GM12878 (cell line): ENCODE measurements at regions not wholly inside any gene's neighbourhood (a gene's known extent, or its start where the extent isn't known, plus 50 kb on each side); places are given as distances from the start of the nearest gene placed in this dataset.

ENCODE experiments used
- ATAC-seq: fragments of 200-7000 bp; cut with Tn5 transposase; 3 replicates; pipeline ENCODE4 v1.9.1; 2020; ENCODE audit warnings: mild to moderate bottlenecking, moderate library complexity
- BruUV-seq: library from RNA; stranded (reverse); fragments of 400-500 nt; replicated peaks from 2 replicates; lab custom pipeline; 2021; lab: Mats Ljungman, UMichigan
- CTCF ChIA-PET: fragments of 300-600 bp; sonication (Branson Sonifier 250); formaldehyde crosslinking; extraction: SDS; loops from one replicate; lab custom pipeline; 2021; ENCODE audit warnings: inconsistent platforms; lab: Yijun Ruan, JAX
- POLR2A ChIA-PET: fragments of 350-600 bp; formaldehyde crosslinking; extraction: SDS; loops from one replicate; lab custom pipeline; 2021; ENCODE audit warnings: inconsistent platforms; lab: Charles Lee
- RAD21 ChIA-PET: fragments of 300-600 bp; sonication (Branson Sonifier 250); formaldehyde crosslinking; loops from one replicate; lab custom pipeline; 2023; ENCODE audit warnings: antibody characterized with exemption; ENCODE audit not compliant: unreplicated experiment; lab: Charles Lee
- SMC1A ChIA-PET: fragments of 300-600 bp; sonication (Branson Sonifier 250); formaldehyde crosslinking; loops from one replicate; lab custom pipeline; 2023; ENCODE audit not compliant: unreplicated experiment, uncharacterized antibody; lab: Charles Lee
- DNase-seq: peaks from one replicate; pipeline ENCODE4 v3.0.0-alpha.2; 2011; ENCODE audit warnings: low read depth, low spot score
- FAIRE-seq: peaks from 3 replicates; lab custom pipeline; 2011; peaks lifted over from hg19 to GRCh38; lab: Jason Lieb, UNC
- H2AFZ ChIP-seq: 2 replicates; pipeline ENCODE4 v1.6.0; 2011; ENCODE audit warnings: low read depth, low read length, control low read depth; ENCODE audit not compliant: control insufficient read depth
- H3K27ac ChIP-seq: 2 replicates; pipeline ENCODE4 v1.5.1; 2011; ENCODE audit warnings: control low read depth; ENCODE audit not compliant: control insufficient read depth, insufficient read depth
- H3K27me3 ChIP-seq, 2 experiments: replicated peaks in 1 of 2; 2 replicates each; pipeline versions ENCODE4 v1.6.0 to v1.6.1; 2011; ENCODE audit warnings: low read length in 1 of 2; ENCODE audit not compliant: control insufficient read depth in 2 of 2, insufficient read depth in 2 of 2
- H3K36me3 ChIP-seq, 2 experiments: 2 replicates each; pipeline ENCODE4 v1.5.1; 2011; ENCODE audit warnings: low read length in 1 of 2; ENCODE audit not compliant: control insufficient read depth in 2 of 2, insufficient read depth in 2 of 2
- H3K4me1 ChIP-seq: 2 replicates; pipeline ENCODE4 v1.6.1; 2011; ENCODE audit warnings: mild to moderate bottlenecking, low read length, moderate library complexity, mixed read lengths; ENCODE audit not compliant: control insufficient read depth, insufficient read depth
- H3K4me2 ChIP-seq: 2 replicates; pipeline ENCODE4 v1.6.0; 2011; ENCODE audit warnings: control low read depth; ENCODE audit not compliant: control insufficient read depth, insufficient read depth
- H3K4me3 ChIP-seq: fragments of 200-600 bp; sonication (generic); 2 replicates; pipeline ENCODE4 v1.5.1; 2016
- H3K79me2 ChIP-seq: 2 replicates; pipeline ENCODE4 v1.6.0; 2011; ENCODE audit warnings: low read length; ENCODE audit not compliant: control insufficient read depth, insufficient read depth
- H3K9ac ChIP-seq: 2 replicates; pipeline ENCODE4 v1.8.0; 2011; ENCODE audit warnings: low read length, control low read depth, mixed read lengths; ENCODE audit not compliant: control insufficient read depth, insufficient read depth
- H3K9me3 ChIP-seq: replicated peaks from 3 replicates; pipeline ENCODE4 v1.5.1; 2011; ENCODE audit warnings: mild to moderate bottlenecking, low read length; ENCODE audit not compliant: control insufficient read depth, insufficient read depth
- H4K20me1 ChIP-seq: 2 replicates; pipeline ENCODE4 v1.6.0; 2011; ENCODE audit not compliant: control insufficient read depth, insufficient read depth
- CBFB ChIP-seq: IDR thresholded peaks from 2 replicates; pipeline ENCODE4 v1.6.1; 2016; ENCODE audit warnings: antibody characterized with exemption, low read depth
- IRF4 ChIP-seq: IDR thresholded peaks from 2 replicates; pipeline ENCODE4 v1.6.1; 2011; ENCODE audit warnings: low read depth, low read length
- NRF1 ChIP-seq: conservative IDR thresholded peaks from 2 replicates; pipeline ENCODE4 v1.6.1; 2011; ENCODE audit warnings: mild to moderate bottlenecking, low read depth, low read length, improper control_type of control experiment
- YBX1 ChIP-seq: fragments of 450-650 bp; IDR thresholded peaks from 2 replicates; pipeline ENCODE4 v1.6.1; 2016; ENCODE audit warnings: antibody characterized with exemption
- WGBS: methylation state at CpG from one replicate; pipeline ENCODE4 v1.1.6; 2016; ENCODE audit warnings: low lambda C conversion rate; ENCODE audit not compliant: insufficient replicate concordance, insufficient coverage; ENCODE audit errors: missing lambda C conversion rate; 5-methylcytosine and 5-hydroxymethylcytosine counted together
- in situ Hi-C: fragments of 300-500 bp; cut with MboI; formaldehyde crosslinking; loops from 9 replicates; pipeline ENCODE4 v1.14.3; 2018; ENCODE audit warnings: mixed read lengths
- intact Hi-C: fragments of 100-400 bp; cut with micrococcal nuclease; formaldehyde crosslinking; loops from one replicate; pipeline ENCODE4 v1.14.2; 2022; ENCODE audit not compliant: unreplicated experiment
- TF ChIP-seq, protein P1 (sequence below): fragments of 450-650 bp; IDR thresholded peaks from 2 replicates; pipeline ENCODE4 v1.6.1; 2017; ENCODE audit warnings: mild to moderate bottlenecking, moderate library complexity
- TF ChIP-seq, protein P2 (sequence below), 3 experiments: IDR thresholded peaks in 2 of 3; conservative IDR thresholded peaks in 1 of 3; 2 replicates each; pipeline ENCODE4 v1.5.1; 2011; ENCODE audit warnings: low read depth in 3 of 3, low read length in 3 of 3, mild to moderate bottlenecking in 3 of 3, control low read depth in 2 of 3, moderate library complexity in 2 of 3, inconsistent platforms in 1 of 3, mixed read lengths in 1 of 3; ENCODE audit not compliant: control insufficient read depth in 2 of 3, insufficient read depth in 1 of 3; ENCODE audit errors: extremely low read depth in 1 of 3

DNA sequence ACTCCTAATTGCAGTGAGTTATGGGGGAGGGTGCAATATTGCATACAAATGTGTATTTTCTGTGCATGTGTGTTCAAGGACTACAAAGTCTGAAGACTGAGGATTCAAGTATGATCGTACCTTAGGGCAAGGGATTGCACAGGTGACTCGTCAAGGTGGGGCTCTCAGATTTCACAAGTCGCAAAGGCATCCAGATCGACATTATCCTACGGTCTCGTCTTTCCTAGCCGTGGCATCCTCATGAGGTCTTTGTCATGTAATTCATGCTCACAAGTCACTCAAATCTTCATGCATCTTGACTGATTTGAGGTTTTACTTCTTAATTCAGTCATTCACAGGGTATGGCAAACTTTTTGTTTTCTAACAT, 191.4 kb upstream of the HES1 start (continued):
- TF ChIP-seq, protein P1, sequence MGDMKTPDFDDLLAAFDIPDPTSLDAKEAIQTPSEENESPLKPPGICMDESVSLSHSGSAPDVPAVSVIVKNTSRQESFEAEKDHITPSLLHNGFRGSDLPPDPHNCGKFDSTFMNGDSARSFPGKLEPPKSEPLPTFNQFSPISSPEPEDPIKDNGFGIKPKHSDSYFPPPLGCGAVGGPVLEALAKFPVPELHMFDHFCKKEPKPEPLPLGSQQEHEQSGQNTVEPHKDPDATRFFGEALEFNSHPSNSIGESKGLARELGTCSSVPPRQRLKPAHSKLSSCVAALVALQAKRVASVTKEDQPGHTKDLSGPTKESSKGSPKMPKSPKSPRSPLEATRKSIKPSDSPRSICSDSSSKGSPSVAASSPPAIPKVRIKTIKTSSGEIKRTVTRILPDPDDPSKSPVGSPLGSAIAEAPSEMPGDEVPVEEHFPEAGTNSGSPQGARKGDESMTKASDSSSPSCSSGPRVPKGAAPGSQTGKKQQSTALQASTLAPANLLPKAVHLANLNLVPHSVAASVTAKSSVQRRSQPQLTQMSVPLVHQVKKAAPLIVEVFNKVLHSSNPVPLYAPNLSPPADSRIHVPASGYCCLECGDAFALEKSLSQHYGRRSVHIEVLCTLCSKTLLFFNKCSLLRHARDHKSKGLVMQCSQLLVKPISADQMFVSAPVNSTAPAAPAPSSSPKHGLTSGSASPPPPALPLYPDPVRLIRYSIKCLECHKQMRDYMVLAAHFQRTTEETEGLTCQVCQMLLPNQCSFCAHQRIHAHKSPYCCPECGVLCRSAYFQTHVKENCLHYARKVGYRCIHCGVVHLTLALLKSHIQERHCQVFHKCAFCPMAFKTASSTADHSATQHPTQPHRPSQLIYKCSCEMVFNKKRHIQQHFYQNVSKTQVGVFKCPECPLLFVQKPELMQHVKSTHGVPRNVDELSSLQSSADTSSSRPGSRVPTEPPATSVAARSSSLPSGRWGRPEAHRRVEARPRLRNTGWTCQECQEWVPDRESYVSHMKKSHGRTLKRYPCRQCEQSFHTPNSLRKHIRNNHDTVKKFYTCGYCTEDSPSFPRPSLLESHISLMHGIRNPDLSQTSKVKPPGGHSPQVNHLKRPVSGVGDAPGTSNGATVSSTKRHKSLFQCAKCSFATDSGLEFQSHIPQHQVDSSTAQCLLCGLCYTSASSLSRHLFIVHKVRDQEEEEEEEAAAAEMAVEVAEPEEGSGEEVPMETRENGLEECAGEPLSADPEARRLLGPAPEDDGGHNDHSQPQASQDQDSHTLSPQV: no peak
- TF ChIP-seq, all 136 proteins: peak for 0

DNA sequence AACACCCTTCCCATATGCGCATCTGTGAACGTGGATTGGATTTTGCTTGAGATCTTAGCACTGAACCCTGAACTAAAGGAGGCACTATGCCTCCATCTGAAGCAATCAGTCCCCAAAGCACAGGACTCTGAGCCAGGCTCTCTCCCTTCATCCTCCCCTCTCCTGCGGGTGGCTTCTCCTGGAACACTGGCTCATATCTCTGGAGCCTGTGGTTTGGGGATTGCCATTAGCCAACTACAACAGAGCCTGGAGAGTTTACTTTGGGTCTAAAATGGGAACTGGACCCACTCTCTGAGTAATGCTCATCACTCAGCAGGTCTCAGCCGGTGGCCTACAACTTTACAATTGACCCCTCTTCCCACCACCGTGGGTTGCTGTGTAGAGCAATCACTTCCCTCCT, 190.8 kb upstream of the HES1 start:
- ChIA-PET RAD21 (no interaction called here), POLR2A (no interaction called here), SMC1A (no interaction called here), CTCF (no interaction called here)
- BruUV-seq: no TSS peak
- in situ Hi-C loops (no loop called here), intact Hi-C loops (no loop called here)
- no peaks in the 10 kb centered on the region; the same call in 1 of the 2 replicates for H4K20me1 ChIP-seq
- H3K79me2 ChIP-seq: no peaks in the 10 kb centered on the region
- H3K27me3 ChIP-seq: peaks cover 0 to 4% of the 10 kb centered on the region in 2 experiments; a peak in 1 of 4 replicates
- 66% methylated on average over 5 of the region's 5 CpGs for WGBS
- FAIRE-seq (no peak), DNase-seq (no peak), ATAC-seq (no peak)
- no peaks in the 10 kb centered on the region for H3K9me3 ChIP-seq
- no peaks in the 10 kb centered on the region for H3K36me3 ChIP-seq
- H3K27ac ChIP-seq: no peak overlapping the region
- no peak overlapping the region for H3K9ac ChIP-seq
- no peaks in the 10 kb centered on the region for H3K4me1 ChIP-seq
- no peak overlapping the region for H3K4me2 ChIP-seq
- TF ChIP-seq YBX1 (no peak), CBFB (no peak), IRF4 (no peak), NRF1 (no peak)
- TF ChIP-seq, protein P2, sequence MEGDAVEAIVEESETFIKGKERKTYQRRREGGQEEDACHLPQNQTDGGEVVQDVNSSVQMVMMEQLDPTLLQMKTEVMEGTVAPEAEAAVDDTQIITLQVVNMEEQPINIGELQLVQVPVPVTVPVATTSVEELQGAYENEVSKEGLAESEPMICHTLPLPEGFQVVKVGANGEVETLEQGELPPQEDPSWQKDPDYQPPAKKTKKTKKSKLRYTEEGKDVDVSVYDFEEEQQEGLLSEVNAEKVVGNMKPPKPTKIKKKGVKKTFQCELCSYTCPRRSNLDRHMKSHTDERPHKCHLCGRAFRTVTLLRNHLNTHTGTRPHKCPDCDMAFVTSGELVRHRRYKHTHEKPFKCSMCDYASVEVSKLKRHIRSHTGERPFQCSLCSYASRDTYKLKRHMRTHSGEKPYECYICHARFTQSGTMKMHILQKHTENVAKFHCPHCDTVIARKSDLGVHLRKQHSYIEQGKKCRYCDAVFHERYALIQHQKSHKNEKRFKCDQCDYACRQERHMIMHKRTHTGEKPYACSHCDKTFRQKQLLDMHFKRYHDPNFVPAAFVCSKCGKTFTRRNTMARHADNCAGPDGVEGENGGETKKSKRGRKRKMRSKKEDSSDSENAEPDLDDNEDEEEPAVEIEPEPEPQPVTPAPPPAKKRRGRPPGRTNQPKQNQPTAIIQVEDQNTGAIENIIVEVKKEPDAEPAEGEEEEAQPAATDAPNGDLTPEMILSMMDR (IDR thresholded peaks at IDR 0.05 in 2 of 3, conservative IDR thresholded peaks at IDR 0.05 in 1 of 3; ENCODE audit: control insufficient read depth in 2 of 3, extremely low read depth in 1 of 3, insufficient read depth in 1 of 3, low read depth in 3 of 3, low read length in 3 of 3): peak in 1 of 3 experiments; percentile 8; a peak in 1 of 6 replicates
- TF ChIP-seq, all 136 proteins: peak for 1
- Histone ChIP-seq H2AFZ (no peak overlapping the region), H3K4me3 (no peak overlapping the region)
